ENCODE measurements at regions not wholly inside any gene's neighbourhood (a gene's known extent, or its start where the extent isn't known, plus 50 kb on each side); places are given as distances from the start of the nearest gene placed in this dataset.

- TF ChIP-seq, protein P1, sequence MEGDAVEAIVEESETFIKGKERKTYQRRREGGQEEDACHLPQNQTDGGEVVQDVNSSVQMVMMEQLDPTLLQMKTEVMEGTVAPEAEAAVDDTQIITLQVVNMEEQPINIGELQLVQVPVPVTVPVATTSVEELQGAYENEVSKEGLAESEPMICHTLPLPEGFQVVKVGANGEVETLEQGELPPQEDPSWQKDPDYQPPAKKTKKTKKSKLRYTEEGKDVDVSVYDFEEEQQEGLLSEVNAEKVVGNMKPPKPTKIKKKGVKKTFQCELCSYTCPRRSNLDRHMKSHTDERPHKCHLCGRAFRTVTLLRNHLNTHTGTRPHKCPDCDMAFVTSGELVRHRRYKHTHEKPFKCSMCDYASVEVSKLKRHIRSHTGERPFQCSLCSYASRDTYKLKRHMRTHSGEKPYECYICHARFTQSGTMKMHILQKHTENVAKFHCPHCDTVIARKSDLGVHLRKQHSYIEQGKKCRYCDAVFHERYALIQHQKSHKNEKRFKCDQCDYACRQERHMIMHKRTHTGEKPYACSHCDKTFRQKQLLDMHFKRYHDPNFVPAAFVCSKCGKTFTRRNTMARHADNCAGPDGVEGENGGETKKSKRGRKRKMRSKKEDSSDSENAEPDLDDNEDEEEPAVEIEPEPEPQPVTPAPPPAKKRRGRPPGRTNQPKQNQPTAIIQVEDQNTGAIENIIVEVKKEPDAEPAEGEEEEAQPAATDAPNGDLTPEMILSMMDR (IDR thresholded peaks at IDR 0.05): no peak
- TF ChIP-seq EP300 (IDR thresholded peaks at IDR 0.05) (no peak), POLR2A (IDR thresholded peaks at IDR 0.05) (no peak), POLR2AphosphoS5 (IDR thresholded peaks at IDR 0.05) (no peak)
- Histone ChIP-seq H3K9me3 (peaks cover 0 to 3% (median 0%) of the 10 kb centered on the region in 4 donors), H3K4me1 (peaks cover 3 to 16% (median 8%) of the 10 kb centered on the region in 4 donors), H3K36me3 (no peaks in the 10 kb centered on the region), H3K27me3 (no peaks in the 10 kb centered on the region), H3K4me3 (no peak overlapping the region), H3K27ac (no peak overlapping the region)
- WGBS, 2 donors: 89 to 93% methylated on average over 5 to 11 of the region's 11 CpGs
- ATAC-seq (ENCODE audit: low FRiP score in 2 of 2) (no peak), DNase-seq (peak; percentile 14 to 34)
These were observed 259.2 kb downstream of the DLL1 start for GRCh38 chr6:170031684-170032121.

- no peaks in the 10 kb centered on the region for H3K27me3 ChIP-seq
These were observed 259.9 kb downstream of the DLL1 start for GRCh38 chr6:170030821-170031471.

DNA sequence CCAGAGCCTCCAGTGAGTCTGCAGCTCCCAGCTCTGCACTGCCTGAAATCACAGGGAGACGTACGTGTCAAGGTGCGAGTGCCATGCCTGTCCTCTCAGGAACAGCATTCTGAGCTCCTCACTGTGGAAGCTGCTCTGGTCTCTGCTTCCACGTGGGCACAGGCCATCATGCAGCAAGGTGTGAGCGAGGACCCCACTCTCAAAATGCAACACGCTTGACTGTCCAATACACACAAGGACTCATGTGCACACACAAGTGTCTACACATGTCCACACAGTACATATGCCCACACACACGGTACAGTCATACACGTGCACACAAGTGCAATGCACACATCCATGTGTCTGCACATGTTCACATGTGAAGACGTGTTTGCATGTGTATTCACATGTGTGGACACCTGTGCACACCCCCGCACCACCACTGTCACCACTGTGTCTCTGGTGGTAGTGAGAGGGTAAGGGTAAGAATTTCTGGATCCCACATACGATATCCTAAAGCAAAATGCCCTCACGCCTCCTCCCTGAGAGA is 260.5 kb downstream of the DLL1 start:
- WGBS, 2 donors: 86 to 90% methylated on average over 8 to 12 of the region's 12 CpGs
- Histone ChIP-seq H3K36me3 (no peaks in the 10 kb centered on the region), H3K9me3 (peaks cover 0 to 3% (median 0%) of the 10 kb centered on the region in 4 donors), H3K27ac (no peak overlapping the region), H3K4me1 (peaks cover 3 to 28% (median 12%) of the 10 kb centered on the region in 4 donors), H3K4me3 (no peak overlapping the region), H3K27me3 (no peaks in the 10 kb centered on the region)
- TF ChIP-seq POLR2A (IDR thresholded peaks at IDR 0.05): no peak
- no peak for TF ChIP-seq EP300 (IDR thresholded peaks at IDR 0.05)
- TF ChIP-seq, protein P1 (IDR thresholded peaks at IDR 0.05): no peak
- no peak for TF ChIP-seq POLR2AphosphoS5 (IDR thresholded peaks at IDR 0.05)
- ATAC-seq (ENCODE audit: low FRiP score in 2 of 2): no peak
- DNase-seq: peak in 1 of 2 donors; percentile 15

More at GRCh38 chr6:170030821-170031471, 259.9 kb downstream of the DLL1 start:
- peak; percentile 53 to 59 for DNase-seq
- Histone ChIP-seq H3K4me1 (peaks cover 3 to 22% (median 10%) of the 10 kb centered on the region in 4 donors), H3K36me3 (no peaks in the 10 kb centered on the region), H3K27ac (peak overlapping the region in 1 of 4 donors; percentile 30), H3K4me3 (no peak overlapping the region), H3K9me3 (peaks cover 0 to 3% (median 0%) of the 10 kb centered on the region in 4 donors)
- peak in 1 of 2 donors; percentile 61 for ATAC-seq (ENCODE audit: low FRiP score in 2 of 2)
- 55 to 61% methylated on average over 6 to 16 of the region's 16 CpGs for WGBS, 2 donors
- TF ChIP-seq EP300 (IDR thresholded peaks at IDR 0.05) (no peak), POLR2AphosphoS5 (IDR thresholded peaks at IDR 0.05) (peak in 1 of 2 donors; percentile 7)

GRCh38 chr6:170029416-170030283 is 261.2 kb downstream of the DLL1 start:
- Histone ChIP-seq H3K4me1 (peaks cover 3 to 31% (median 16%) of the 10 kb centered on the region in 4 donors), H3K9me3 (peaks cover 0 to 3% (median 0%) of the 10 kb centered on the region in 4 donors), H3K27me3 (no peaks in the 10 kb centered on the region), H3K27ac (no peak overlapping the region), H3K36me3 (no peaks in the 10 kb centered on the region), H3K4me3 (no peak overlapping the region)
- DNase-seq (peak; percentile 18 to 64), ATAC-seq (ENCODE audit: low FRiP score in 2 of 2) (no peak)
- TF ChIP-seq POLR2A (IDR thresholded peaks at IDR 0.05): no peak
- no peak for TF ChIP-seq EP300 (IDR thresholded peaks at IDR 0.05)
- no peak for TF ChIP-seq POLR2AphosphoS5 (IDR thresholded peaks at IDR 0.05)
- TF ChIP-seq, protein P1 (IDR thresholded peaks at IDR 0.05): no peak
- 89 to 93% methylated on average over 4 to 20 of the region's 23 CpGs for whole genome bisulfite sequencing, 2 donors

All from upper lobe of left lung (tissue), 6 donors.